ENCODE measurements at regions not wholly inside any gene's neighbourhood (a gene's known extent, or its start where the extent isn't known, plus 50 kb on each side); places are given as distances from the start of the nearest gene placed in this dataset.
"Not testable (repeated sequence)": the region's sequence is repeated elsewhere in the genome, so short reads cannot be mapped to it uniquely, and the experiment has no call there.

DNA sequence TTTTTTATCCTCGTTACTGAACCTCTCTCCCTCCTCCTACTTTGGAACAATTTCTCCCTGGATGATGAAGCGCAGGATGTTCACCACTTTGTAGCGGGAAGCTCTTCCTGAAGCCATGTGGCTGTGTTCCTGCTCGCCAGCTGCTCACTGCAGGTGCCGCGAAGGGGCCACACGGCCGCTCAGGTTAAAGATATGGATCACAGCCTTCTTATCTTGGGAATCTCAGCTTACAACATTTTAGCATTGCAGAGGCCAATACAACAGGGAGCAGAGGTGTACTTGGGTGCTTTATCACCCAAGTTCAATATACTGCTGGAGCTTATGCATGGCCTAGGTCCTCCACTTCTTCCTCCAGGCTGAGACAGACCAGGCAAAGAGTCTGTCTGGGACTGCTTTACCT is 201.2 kb upstream of the G2E3 start:
- no peaks in the 10 kb centered on the region for H3K36me3 ChIP-seq (ENCODE audit: control insufficient read depth in 5 of 5, insufficient read depth in 5 of 5, low read length in 5 of 5)

DNA sequence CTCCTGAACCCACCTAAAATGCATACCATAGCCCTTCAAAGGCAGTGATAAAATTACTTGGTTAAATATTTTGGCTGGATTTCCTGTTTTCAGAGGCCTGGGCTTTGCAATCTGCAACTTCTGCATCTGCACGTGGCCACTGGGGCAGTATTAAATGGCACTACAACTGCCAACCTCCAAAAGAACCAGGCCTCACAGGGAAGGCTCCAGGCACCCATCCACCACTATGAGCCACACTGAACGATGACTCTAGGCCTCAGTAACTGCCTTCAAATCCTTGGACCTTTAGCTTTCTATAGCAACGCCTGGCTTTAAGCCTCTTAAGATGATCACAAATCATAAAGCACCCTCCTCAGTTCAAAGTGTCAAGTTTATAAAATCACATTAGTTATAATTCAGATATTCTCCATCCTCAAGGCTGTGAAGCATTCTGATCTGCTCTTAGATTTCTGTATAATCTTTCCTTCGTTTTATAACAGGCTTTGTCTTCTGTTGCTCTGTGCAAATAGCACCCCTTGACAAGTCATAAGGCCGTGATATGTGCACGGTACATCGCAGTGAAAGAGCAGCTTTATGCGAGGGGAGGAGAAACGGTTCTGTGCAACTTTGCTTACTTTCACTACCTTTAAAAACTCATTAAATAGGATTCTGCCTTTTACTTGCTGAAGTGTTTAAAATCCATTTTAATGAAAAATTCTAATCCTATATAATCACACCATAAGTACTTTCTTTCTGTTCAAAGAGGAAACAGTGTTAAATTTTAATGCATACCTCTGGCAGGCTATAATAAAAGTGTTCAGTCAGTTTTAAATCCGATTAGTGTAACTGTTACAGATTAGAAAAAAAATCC is 196.4 kb upstream of the G2E3 start:
- no peak overlapping the region for H3K27ac ChIP-seq (ENCODE audit: low read depth, low read length)
- H3K4me3 ChIP-seq (ENCODE audit: low read depth in 1 of 5, low read length in 5 of 5): no peak overlapping the region
- H3K4me1 ChIP-seq (ENCODE audit: control insufficient read depth in 5 of 5, insufficient read depth in 5 of 5, low read length in 5 of 5): no peaks in the 10 kb centered on the region
- H3K9ac ChIP-seq (ENCODE audit: low read length in 5 of 5): no peak overlapping the region
- H3K27me3 ChIP-seq (ENCODE audit: control insufficient read depth in 5 of 5, insufficient read depth in 4 of 5, low read length in 5 of 5): no peaks in the 10 kb centered on the region
- no peaks in the 10 kb centered on the region for H3K36me3 ChIP-seq (ENCODE audit: control insufficient read depth in 5 of 5, insufficient read depth in 5 of 5, low read length in 5 of 5)
- no peaks in the 10 kb centered on the region for H3K9me3 ChIP-seq (ENCODE audit: control insufficient read depth in 5 of 5, low read length in 5 of 5)

More for the DNA sequence above, 201.2 kb upstream of the G2E3 start:
- H3K9ac ChIP-seq (ENCODE audit: low read length in 5 of 5): no peak overlapping the region
- H3K9me3 ChIP-seq (ENCODE audit: control insufficient read depth in 5 of 5, low read length in 5 of 5): no peaks in the 10 kb centered on the region
- no peaks in the 10 kb centered on the region for H3K4me1 ChIP-seq (ENCODE audit: control insufficient read depth in 5 of 5, insufficient read depth in 5 of 5, low read length in 5 of 5)
- H3K27me3 ChIP-seq (ENCODE audit: control insufficient read depth in 5 of 5, insufficient read depth in 4 of 5, low read length in 5 of 5): no peaks in the 10 kb centered on the region
- no peak overlapping the region for H3K4me3 ChIP-seq (ENCODE audit: low read depth in 1 of 5, low read length in 5 of 5)
- H3K27ac ChIP-seq (ENCODE audit: low read depth, low read length): no peak overlapping the region

- H3K9ac ChIP-seq (ENCODE audit: low read length in 5 of 5): not testable (repeated sequence)
These were observed 195.6 kb upstream of the G2E3 start for GRCh38 chr14:30363219-30363880.

DNA sequence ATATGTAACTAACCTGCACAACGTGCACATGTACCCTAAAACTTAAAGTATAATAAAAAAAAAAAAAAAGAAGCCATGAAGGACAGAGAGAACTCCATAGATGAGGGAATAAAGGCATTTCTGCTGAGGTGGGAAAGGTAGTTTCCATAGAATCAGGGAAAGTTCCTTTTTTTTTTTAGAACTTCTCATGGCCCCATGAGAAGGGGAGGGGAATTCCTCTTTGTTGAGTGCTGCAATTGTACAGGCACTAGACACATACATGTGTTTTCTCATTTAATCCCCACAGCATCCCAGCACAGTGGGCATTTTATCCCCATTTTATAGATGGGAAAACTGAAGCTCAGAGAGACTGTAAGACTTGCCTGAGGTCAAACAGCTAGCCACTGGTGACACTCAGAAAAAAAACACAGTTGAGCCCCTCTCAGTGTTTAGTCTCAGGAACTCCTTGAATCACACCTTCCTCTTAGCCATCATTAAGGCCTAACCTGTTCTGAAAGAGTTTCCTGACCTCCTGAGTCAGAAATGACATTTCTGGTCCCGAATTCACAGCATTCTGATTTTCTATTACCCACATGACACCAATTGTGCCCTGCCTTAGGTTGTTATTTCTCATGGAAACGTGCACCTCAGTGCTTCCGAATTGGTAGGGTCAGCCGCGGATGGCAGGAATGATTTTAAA is 189.3 kb upstream of the G2E3 start:
- H3K36me3 ChIP-seq (ENCODE audit: control insufficient read depth in 5 of 5, insufficient read depth in 5 of 5, low read length in 5 of 5): no peaks in the 10 kb centered on the region
- H3K27me3 ChIP-seq (ENCODE audit: control insufficient read depth in 5 of 5, insufficient read depth in 4 of 5, low read length in 5 of 5): no peaks in the 10 kb centered on the region
- H3K9ac ChIP-seq (ENCODE audit: low read length in 5 of 5): no peak overlapping the region
- no peak overlapping the region for H3K4me3 ChIP-seq (ENCODE audit: low read depth in 1 of 5, low read length in 5 of 5)
- no peak overlapping the region for H3K27ac ChIP-seq (ENCODE audit: low read depth, low read length)
- no peaks in the 10 kb centered on the region for H3K9me3 ChIP-seq (ENCODE audit: control insufficient read depth in 5 of 5, low read length in 5 of 5)
- H3K4me1 ChIP-seq (ENCODE audit: control insufficient read depth in 5 of 5, insufficient read depth in 5 of 5, low read length in 5 of 5): no peaks in the 10 kb centered on the region

More at GRCh38 chr14:30363219-30363880, 195.6 kb upstream of the G2E3 start:
- H3K9me3 ChIP-seq (ENCODE audit: control insufficient read depth in 5 of 5, low read length in 5 of 5); H3K27ac ChIP-seq (ENCODE audit: low read depth, low read length); H3K36me3 ChIP-seq (ENCODE audit: control insufficient read depth in 5 of 5, insufficient read depth in 5 of 5, low read length in 5 of 5); H3K27me3 ChIP-seq (ENCODE audit: control insufficient read depth in 5 of 5, insufficient read depth in 4 of 5, low read length in 5 of 5); H3K4me1 ChIP-seq (ENCODE audit: control insufficient read depth in 5 of 5, insufficient read depth in 5 of 5, low read length in 5 of 5); H3K4me3 ChIP-seq (ENCODE audit: low read depth in 1 of 5, low read length in 5 of 5): not testable (repeated sequence)

GRCh38 chr14:30373053-30373452 is 185.9 kb upstream of the G2E3 start:
- Histone ChIP-seq H3K9ac (ENCODE audit: low read length in 5 of 5) (no peak overlapping the region), H3K36me3 (ENCODE audit: control insufficient read depth in 5 of 5, insufficient read depth in 5 of 5, low read length in 5 of 5) (no peaks in the 10 kb centered on the region), H3K27me3 (ENCODE audit: control insufficient read depth in 5 of 5, insufficient read depth in 4 of 5, low read length in 5 of 5) (no peaks in the 10 kb centered on the region), H3K9me3 (ENCODE audit: control insufficient read depth in 5 of 5, low read length in 5 of 5) (no peaks in the 10 kb centered on the region), H3K4me1 (ENCODE audit: control insufficient read depth in 5 of 5, insufficient read depth in 5 of 5, low read length in 5 of 5) (no peaks in the 10 kb centered on the region), H3K27ac (ENCODE audit: low read depth, low read length) (no peak overlapping the region), H3K4me3 (ENCODE audit: low read depth in 1 of 5, low read length in 5 of 5) (no peak overlapping the region)

DNA sequence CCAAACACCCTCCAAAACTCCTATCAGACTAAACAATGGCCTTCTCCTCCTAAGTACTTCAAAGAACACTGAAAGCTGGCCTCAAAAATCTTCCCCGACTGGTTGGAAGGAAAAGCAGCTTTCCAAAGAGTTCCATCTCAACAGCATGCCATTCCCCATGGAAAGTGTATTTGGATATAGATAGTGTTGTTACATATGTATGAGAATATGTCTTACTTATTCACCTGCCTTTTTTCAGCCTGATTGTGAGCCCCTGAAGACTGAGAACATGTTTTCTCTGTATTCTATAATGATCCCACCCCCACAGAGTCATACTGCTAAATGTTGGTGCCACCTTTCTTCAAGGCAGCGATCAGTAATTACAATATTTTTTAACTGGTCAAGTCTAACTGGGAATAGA is 185.4 kb upstream of the G2E3 start:
- Histone ChIP-seq H3K9me3 (ENCODE audit: control insufficient read depth in 5 of 5, low read length in 5 of 5) (no peaks in the 10 kb centered on the region), H3K27ac (ENCODE audit: low read depth, low read length) (no peak overlapping the region), H3K4me1 (ENCODE audit: control insufficient read depth in 5 of 5, insufficient read depth in 5 of 5, low read length in 5 of 5) (no peaks in the 10 kb centered on the region), H3K36me3 (ENCODE audit: control insufficient read depth in 5 of 5, insufficient read depth in 5 of 5, low read length in 5 of 5) (no peaks in the 10 kb centered on the region), H3K4me3 (ENCODE audit: low read depth in 1 of 5, low read length in 5 of 5) (no peak overlapping the region), H3K27me3 (ENCODE audit: control insufficient read depth in 5 of 5, insufficient read depth in 4 of 5, low read length in 5 of 5) (no peaks in the 10 kb centered on the region), H3K9ac (ENCODE audit: low read length in 5 of 5) (no peak overlapping the region)

DNA sequence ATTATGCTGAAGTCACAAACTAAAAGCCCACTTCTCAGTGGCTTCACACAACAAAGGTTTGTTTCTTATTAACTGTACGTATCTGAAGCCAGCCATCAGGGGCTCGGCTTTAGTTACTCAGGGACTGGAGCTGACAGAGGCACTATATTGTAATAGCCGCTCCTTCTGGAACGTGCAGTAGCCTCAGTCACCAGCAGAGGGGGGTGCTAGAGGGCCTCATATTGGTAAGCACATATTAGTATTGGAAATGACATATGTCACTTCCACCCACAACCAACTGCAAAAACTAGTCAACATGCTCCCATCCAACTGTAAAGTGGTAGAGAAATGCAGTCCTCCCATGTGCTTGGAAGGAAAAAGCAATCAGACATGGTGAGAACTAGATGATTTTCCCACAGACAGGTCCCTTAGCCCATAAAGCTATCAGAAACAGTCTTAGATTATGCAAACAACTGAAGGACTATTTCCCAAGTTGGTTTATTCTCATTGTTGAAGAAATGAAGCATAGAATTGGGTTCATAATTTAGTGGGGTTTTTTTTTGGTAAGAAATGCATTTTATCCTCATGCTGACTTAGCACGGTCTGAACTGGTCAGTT is 183.6 kb upstream of the G2E3 start:
- no peaks in the 10 kb centered on the region for H3K36me3 ChIP-seq (ENCODE audit: control insufficient read depth in 5 of 5, insufficient read depth in 5 of 5, low read length in 5 of 5)
- H3K9me3 ChIP-seq (ENCODE audit: control insufficient read depth in 5 of 5, low read length in 5 of 5): no peaks in the 10 kb centered on the region
- no peak overlapping the region for H3K9ac ChIP-seq (ENCODE audit: low read length in 5 of 5)
- H3K27ac ChIP-seq (ENCODE audit: low read depth, low read length): no peak overlapping the region
- H3K4me1 ChIP-seq (ENCODE audit: control insufficient read depth in 5 of 5, insufficient read depth in 5 of 5, low read length in 5 of 5): no peaks in the 10 kb centered on the region
- H3K27me3 ChIP-seq (ENCODE audit: control insufficient read depth in 5 of 5, insufficient read depth in 4 of 5, low read length in 5 of 5): no peaks in the 10 kb centered on the region
- no peak overlapping the region for H3K4me3 ChIP-seq (ENCODE audit: low read depth in 1 of 5, low read length in 5 of 5)

DNA sequence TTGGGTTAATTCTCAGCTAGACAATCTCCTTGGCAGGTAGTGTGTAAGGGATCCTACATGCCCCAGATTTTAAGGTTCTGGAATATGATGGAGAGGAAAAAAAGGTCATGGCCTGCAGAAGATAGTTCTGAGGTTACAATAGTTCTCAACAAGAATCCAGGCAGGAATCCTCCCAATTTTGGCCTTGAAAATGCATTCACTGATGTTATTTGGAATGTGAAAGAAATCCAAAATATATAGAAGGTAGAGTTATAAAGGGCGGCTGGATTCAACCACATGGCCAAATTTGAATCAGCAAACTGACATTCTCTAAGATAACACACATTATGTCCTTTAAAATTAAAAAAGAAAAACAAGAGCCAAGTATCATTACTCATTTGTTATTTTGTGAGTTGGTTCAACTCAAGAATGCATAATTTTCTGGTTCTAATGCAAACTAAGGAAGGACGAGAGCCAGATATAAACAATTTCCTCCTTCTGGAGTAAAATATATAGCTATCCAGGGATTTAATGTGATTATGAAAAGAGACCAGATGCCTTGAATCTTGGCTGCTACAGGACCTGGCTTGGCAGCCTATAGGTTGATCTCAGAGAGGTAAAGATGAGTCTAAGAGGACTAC is 177.0 kb upstream of the G2E3 start:
- H3K4me1 ChIP-seq (ENCODE audit: control insufficient read depth in 5 of 5, insufficient read depth in 5 of 5, low read length in 5 of 5): no peaks in the 10 kb centered on the region
- no peaks in the 10 kb centered on the region for H3K9me3 ChIP-seq (ENCODE audit: control insufficient read depth in 5 of 5, low read length in 5 of 5)
- no peaks in the 10 kb centered on the region for H3K27me3 ChIP-seq (ENCODE audit: control insufficient read depth in 5 of 5, insufficient read depth in 4 of 5, low read length in 5 of 5)
- no peak overlapping the region for H3K4me3 ChIP-seq (ENCODE audit: low read depth in 1 of 5, low read length in 5 of 5)
- no peak overlapping the region for H3K9ac ChIP-seq (ENCODE audit: low read length in 5 of 5)
- no peaks in the 10 kb centered on the region for H3K36me3 ChIP-seq (ENCODE audit: control insufficient read depth in 5 of 5, insufficient read depth in 5 of 5, low read length in 5 of 5)
- no peak overlapping the region for H3K27ac ChIP-seq (ENCODE audit: low read depth, low read length)

GRCh38 chr14:30385925-30386324 is 173.0 kb upstream of the G2E3 start:
- Histone ChIP-seq H3K4me3 (ENCODE audit: low read depth in 1 of 5, low read length in 5 of 5) (no peak overlapping the region), H3K9me3 (ENCODE audit: control insufficient read depth in 5 of 5, low read length in 5 of 5) (no peaks in the 10 kb centered on the region), H3K9ac (ENCODE audit: low read length in 5 of 5) (no peak overlapping the region), H3K27me3 (ENCODE audit: control insufficient read depth in 5 of 5, insufficient read depth in 4 of 5, low read length in 5 of 5) (no peaks in the 10 kb centered on the region), H3K36me3 (ENCODE audit: control insufficient read depth in 5 of 5, insufficient read depth in 5 of 5, low read length in 5 of 5) (no peaks in the 10 kb centered on the region), H3K27ac (ENCODE audit: low read depth, low read length) (no peak overlapping the region), H3K4me1 (ENCODE audit: control insufficient read depth in 5 of 5, insufficient read depth in 5 of 5, low read length in 5 of 5) (no peaks in the 10 kb centered on the region)

All from subcutaneous abdominal adipose tissue (tissue), 5 donors.